ENCODE measurements at regions not wholly inside any gene's neighbourhood (a gene's known extent, or its start where the extent isn't known, plus 50 kb on each side); places are given as distances from the start of the nearest gene placed in this dataset.

- no peak for DNase-seq
- Histone ChIP-seq H2AFZ (ENCODE audit: low read length) (no peak overlapping the region), H3K4me3 (ENCODE audit: low read length) (no peak overlapping the region), H3K36me3 (ENCODE audit: insufficient read depth, low read length) (no peaks in the 10 kb centered on the region), H3K79me2 (ENCODE audit: low read length) (no peaks in the 10 kb centered on the region), H3K9me2 (replicated peaks; ENCODE audit: insufficient read depth, low read length) (no peaks in the 10 kb centered on the region), H3K4me2 (ENCODE audit: low read depth, low read length, poor library complexity, severe bottlenecking) (peak overlapping the region; percentile 27), H3K9me3 (ENCODE audit: low read length) (no peaks in the 10 kb centered on the region), H4K20me1 (ENCODE audit: insufficient read depth, low read depth, low read length) (no peaks in the 10 kb centered on the region), H3K4me1 (ENCODE audit: low read length) (peaks cover 26% of the 10 kb centered on the region), H3K9ac (ENCODE audit: low read length) (no peak overlapping the region), H3K27ac (ENCODE audit: low read length) (no peak overlapping the region), H3K27me3 (ENCODE audit: low read length) (no peaks in the 10 kb centered on the region)
Measured at GRCh38 chr15:69666921-69667811, 214.5 kb downstream of the RPLP1 start.

- H3K27ac ChIP-seq (ENCODE audit: low read length): no peak overlapping the region
- H3K9me2 ChIP-seq (replicated peaks; ENCODE audit: insufficient read depth, low read length): no peaks in the 10 kb centered on the region
- H3K36me3 ChIP-seq (ENCODE audit: insufficient read depth, low read length): no peaks in the 10 kb centered on the region
- H4K20me1 ChIP-seq (ENCODE audit: insufficient read depth, low read depth, low read length): no peaks in the 10 kb centered on the region
- no peak overlapping the region for H3K4me3 ChIP-seq (ENCODE audit: low read length)
- H3K4me2 ChIP-seq (ENCODE audit: low read depth, low read length, poor library complexity, severe bottlenecking): no peak overlapping the region
- H3K9ac ChIP-seq (ENCODE audit: low read length): no peak overlapping the region
- no peaks in the 10 kb centered on the region for H3K9me3 ChIP-seq (ENCODE audit: low read length)
- H3K79me2 ChIP-seq (ENCODE audit: low read length): no peaks in the 10 kb centered on the region
- H3K27me3 ChIP-seq (ENCODE audit: low read length): no peaks in the 10 kb centered on the region
- no peak for DNase-seq
- peaks cover 29% of the 10 kb centered on the region for H3K4me1 ChIP-seq (ENCODE audit: low read length)
- H2AFZ ChIP-seq (ENCODE audit: low read length): no peak overlapping the region
Measured at GRCh38 chr15:69668039-69668705, 215.6 kb downstream of the RPLP1 start.

GRCh38 chr15:69668963-69669362, 216.3 kb downstream of the RPLP1 start:
- Histone ChIP-seq H4K20me1 (ENCODE audit: insufficient read depth, low read depth, low read length) (no peaks in the 10 kb centered on the region), H3K36me3 (ENCODE audit: insufficient read depth, low read length) (no peaks in the 10 kb centered on the region), H3K27ac (ENCODE audit: low read length) (no peak overlapping the region), H3K4me2 (ENCODE audit: low read depth, low read length, poor library complexity, severe bottlenecking) (no peak overlapping the region), H3K9me3 (ENCODE audit: low read length) (no peaks in the 10 kb centered on the region), H3K4me3 (ENCODE audit: low read length) (no peak overlapping the region), H3K9ac (ENCODE audit: low read length) (no peak overlapping the region), H3K27me3 (ENCODE audit: low read length) (no peaks in the 10 kb centered on the region), H3K79me2 (ENCODE audit: low read length) (no peaks in the 10 kb centered on the region), H3K9me2 (replicated peaks; ENCODE audit: insufficient read depth, low read length) (no peaks in the 10 kb centered on the region), H3K4me1 (ENCODE audit: low read length) (peaks cover 37% of the 10 kb centered on the region), H2AFZ (ENCODE audit: low read length) (no peak overlapping the region)
- no peak for DNase-seq

- H3K9ac ChIP-seq (ENCODE audit: low read length): no peak overlapping the region
- H3K4me2 ChIP-seq (ENCODE audit: low read depth, low read length, poor library complexity, severe bottlenecking): no peak overlapping the region
- no peaks in the 10 kb centered on the region for H3K79me2 ChIP-seq (ENCODE audit: low read length)
- no peak overlapping the region for H3K4me3 ChIP-seq (ENCODE audit: low read length)
- no peaks in the 10 kb centered on the region for H3K36me3 ChIP-seq (ENCODE audit: insufficient read depth, low read length)
- H2AFZ ChIP-seq (ENCODE audit: low read length): no peak overlapping the region
- H3K27ac ChIP-seq (ENCODE audit: low read length): no peak overlapping the region
- H3K27me3 ChIP-seq (ENCODE audit: low read length): no peaks in the 10 kb centered on the region
- no peaks in the 10 kb centered on the region for H4K20me1 ChIP-seq (ENCODE audit: insufficient read depth, low read depth, low read length)
- peaks cover 42% of the 10 kb centered on the region for H3K4me1 ChIP-seq (ENCODE audit: low read length)
- H3K9me2 ChIP-seq (replicated peaks; ENCODE audit: insufficient read depth, low read length): no peaks in the 10 kb centered on the region
- H3K9me3 ChIP-seq (ENCODE audit: low read length): no peaks in the 10 kb centered on the region
- no peak for DNase-seq
Measured at GRCh38 chr15:69669446-69669845, 216.8 kb downstream of the RPLP1 start.

- no peak overlapping the region for H3K27ac ChIP-seq (ENCODE audit: low read length)
- H3K9me3 ChIP-seq (ENCODE audit: low read length): no peaks in the 10 kb centered on the region
- no peaks in the 10 kb centered on the region for H4K20me1 ChIP-seq (ENCODE audit: insufficient read depth, low read depth, low read length)
- H3K9ac ChIP-seq (ENCODE audit: low read length): no peak overlapping the region
- no peak overlapping the region for H2AFZ ChIP-seq (ENCODE audit: low read length)
- H3K27me3 ChIP-seq (ENCODE audit: low read length): no peaks in the 10 kb centered on the region
- no peak for DNase-seq
- H3K79me2 ChIP-seq (ENCODE audit: low read length): no peaks in the 10 kb centered on the region
- H3K4me1 ChIP-seq (ENCODE audit: low read length): peaks cover 36% of the 10 kb centered on the region
- H3K36me3 ChIP-seq (ENCODE audit: insufficient read depth, low read length): no peaks in the 10 kb centered on the region
- peak overlapping the region; percentile 28 for H3K4me2 ChIP-seq (ENCODE audit: low read depth, low read length, poor library complexity, severe bottlenecking)
- no peak overlapping the region for H3K4me3 ChIP-seq (ENCODE audit: low read length)
- no peaks in the 10 kb centered on the region for H3K9me2 ChIP-seq (replicated peaks; ENCODE audit: insufficient read depth, low read length)
Measured at GRCh38 chr15:69673291-69673881, 220.8 kb downstream of the RPLP1 start.

GRCh38 chr15:69675731-69676130, 223.1 kb downstream of the RPLP1 start:
- H3K36me3 ChIP-seq (ENCODE audit: insufficient read depth, low read length): no peaks in the 10 kb centered on the region
- peaks cover 50% of the 10 kb centered on the region for H3K4me1 ChIP-seq (ENCODE audit: low read length)
- no peak overlapping the region for H3K4me2 ChIP-seq (ENCODE audit: low read depth, low read length, poor library complexity, severe bottlenecking)
- no peaks in the 10 kb centered on the region for H3K9me2 ChIP-seq (replicated peaks; ENCODE audit: insufficient read depth, low read length)
- H3K79me2 ChIP-seq (ENCODE audit: low read length): no peaks in the 10 kb centered on the region
- no peaks in the 10 kb centered on the region for H4K20me1 ChIP-seq (ENCODE audit: insufficient read depth, low read depth, low read length)
- no peak overlapping the region for H3K4me3 ChIP-seq (ENCODE audit: low read length)
- H3K9me3 ChIP-seq (ENCODE audit: low read length): no peaks in the 10 kb centered on the region
- no peak overlapping the region for H2AFZ ChIP-seq (ENCODE audit: low read length)
- H3K9ac ChIP-seq (ENCODE audit: low read length): no peak overlapping the region
- no peak for DNase-seq
- no peaks in the 10 kb centered on the region for H3K27me3 ChIP-seq (ENCODE audit: low read length)
- no peak overlapping the region for H3K27ac ChIP-seq (ENCODE audit: low read length)

- Histone ChIP-seq H3K4me2 (ENCODE audit: low read depth, low read length, poor library complexity, severe bottlenecking) (no peak overlapping the region), H3K4me1 (ENCODE audit: low read length) (peaks cover 65% of the 10 kb centered on the region), H3K79me2 (ENCODE audit: low read length) (no peaks in the 10 kb centered on the region), H3K36me3 (ENCODE audit: insufficient read depth, low read length) (no peaks in the 10 kb centered on the region), H3K9me2 (replicated peaks; ENCODE audit: insufficient read depth, low read length) (no peaks in the 10 kb centered on the region), H3K4me3 (ENCODE audit: low read length) (no peak overlapping the region), H3K27ac (ENCODE audit: low read length) (no peak overlapping the region), H4K20me1 (ENCODE audit: insufficient read depth, low read depth, low read length) (no peaks in the 10 kb centered on the region), H3K9ac (ENCODE audit: low read length) (no peak overlapping the region), H3K9me3 (ENCODE audit: low read length) (no peaks in the 10 kb centered on the region), H2AFZ (ENCODE audit: low read length) (no peak overlapping the region), H3K27me3 (ENCODE audit: low read length) (no peaks in the 10 kb centered on the region)
- DNase-seq: no peak
Measured at GRCh38 chr15:69677403-69677802, 224.8 kb downstream of the RPLP1 start.

- DNase-seq: peak; percentile 57
- 0 out of 2 replicates have a peak, but pooled peaks cover 2% of the 10 kb centered on the region for H3K27me3 ChIP-seq (ENCODE audit: low read length)
- peaks cover 55% of the 10 kb centered on the region for H3K4me1 ChIP-seq (ENCODE audit: low read length)
- no peak overlapping the region for H2AFZ ChIP-seq (ENCODE audit: low read length)
- no peak overlapping the region for H3K9ac ChIP-seq (ENCODE audit: low read length)
- H3K9me3 ChIP-seq (ENCODE audit: low read length): no peaks in the 10 kb centered on the region
- peak overlapping the region; percentile 33; the same call in 1 of the 2 replicates for H3K27ac ChIP-seq (ENCODE audit: low read length)
- 0 out of 2 replicates have a peak overlapping the region, but pooled peaks have one; percentile 0 for H3K4me3 ChIP-seq (ENCODE audit: low read length)
- H4K20me1 ChIP-seq (ENCODE audit: insufficient read depth, low read depth, low read length): no peaks in the 10 kb centered on the region
- no peaks in the 10 kb centered on the region for H3K9me2 ChIP-seq (replicated peaks; ENCODE audit: insufficient read depth, low read length)
- H3K36me3 ChIP-seq (ENCODE audit: insufficient read depth, low read length): no peaks in the 10 kb centered on the region
- peak overlapping the region; percentile 44 for H3K4me2 ChIP-seq (ENCODE audit: low read depth, low read length, poor library complexity, severe bottlenecking)
- no peaks in the 10 kb centered on the region for H3K79me2 ChIP-seq (ENCODE audit: low read length)
Measured at GRCh38 chr15:69679623-69680228, 227.1 kb downstream of the RPLP1 start.

Data from Karpas-422 (cell line).